ENCODE measurements at regions not wholly inside any gene's neighbourhood (a gene's known extent, or its start where the extent isn't known, plus 50 kb on each side); places are given as distances from the start of the nearest gene placed in this dataset.
"Not testable (repeated sequence)": the region's sequence is repeated elsewhere in the genome, so short reads cannot be mapped to it uniquely, and the experiment has no call there.

DNA sequence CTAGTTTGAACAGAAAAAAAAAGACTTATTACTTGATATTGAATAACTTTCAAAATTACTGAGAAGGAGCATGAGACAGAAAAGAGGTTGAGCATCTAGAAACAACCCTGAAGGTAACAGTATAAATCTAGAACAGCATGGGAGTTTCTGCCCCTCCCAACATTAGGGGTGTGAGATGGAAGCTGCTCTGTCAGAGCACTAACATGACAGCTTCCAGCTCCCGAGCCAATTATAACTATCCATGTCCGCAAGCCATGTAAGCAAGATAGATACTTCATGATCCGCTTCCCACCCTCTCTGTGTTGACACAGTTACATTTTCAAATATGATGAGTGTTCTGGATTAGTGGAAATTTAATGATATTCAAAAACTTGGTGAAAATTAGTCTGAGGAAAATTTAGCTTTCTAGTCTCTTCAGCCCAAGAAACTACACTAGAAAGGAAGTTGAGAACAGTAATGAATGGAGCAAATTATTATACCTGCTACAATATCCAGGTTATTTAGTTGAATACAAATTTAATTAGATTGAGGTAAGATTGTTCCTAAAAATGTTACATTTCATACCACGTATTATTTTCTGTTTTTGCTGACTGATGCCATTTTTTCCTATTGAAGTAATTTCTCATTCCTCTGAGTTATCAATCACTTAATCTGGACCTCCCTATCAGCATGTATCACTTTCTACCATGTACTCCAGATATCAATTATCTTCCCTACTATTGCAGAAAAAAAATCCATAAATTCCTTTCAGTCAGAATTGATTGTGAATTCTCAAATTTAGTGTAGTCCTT, 129.3 kb upstream of the SLIT2 start:
- no peak for DNase-seq

DNA sequence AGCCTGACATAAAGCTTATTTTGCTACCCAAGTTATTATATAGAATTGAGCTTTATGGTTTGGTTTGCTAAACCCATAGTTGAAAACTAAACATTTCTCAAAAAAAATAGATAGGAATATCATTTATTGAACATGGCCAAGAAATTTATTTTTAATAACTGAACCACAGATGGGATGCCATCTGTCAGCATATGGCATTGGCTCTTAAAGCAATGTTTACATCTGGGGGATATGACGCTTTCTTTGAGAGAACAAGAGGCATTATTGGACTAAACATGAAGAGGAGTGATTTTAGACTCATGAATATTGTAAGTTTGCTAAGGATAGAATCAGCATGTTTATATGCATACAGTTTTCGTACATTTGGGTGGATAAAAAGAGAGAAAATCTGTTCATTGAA, 132.6 kb upstream of the SLIT2 start:
- DNase-seq, result no peak

- no peak for DNase-seq
Observed at GRCh38 chr4:20109391-20109790, 142.3 kb upstream of the SLIT2 start.

DNA sequence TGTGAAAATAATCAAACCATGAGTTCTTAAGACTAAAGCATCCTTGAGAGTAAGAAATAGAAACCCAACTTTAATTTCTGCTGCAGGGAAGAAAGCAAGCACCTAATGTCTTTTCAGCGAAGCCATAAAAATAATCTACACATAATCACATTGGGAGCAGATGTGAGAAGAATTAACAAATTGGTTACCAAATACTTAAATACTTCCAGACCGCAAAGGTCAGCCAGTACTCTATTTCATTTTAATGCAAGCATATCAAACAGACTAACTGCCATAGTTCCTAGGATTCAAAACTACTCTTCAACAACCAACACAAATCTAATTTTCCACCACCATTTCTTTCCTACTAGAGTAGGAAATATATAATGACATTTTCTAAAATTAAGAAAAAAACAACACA, 144.8 kb upstream of the SLIT2 start:
- DNase-seq, result no peak

GRCh38 chr4:20101831-20102230, 149.9 kb upstream of the SLIT2 start:
- no peak for DNase-seq

DNA sequence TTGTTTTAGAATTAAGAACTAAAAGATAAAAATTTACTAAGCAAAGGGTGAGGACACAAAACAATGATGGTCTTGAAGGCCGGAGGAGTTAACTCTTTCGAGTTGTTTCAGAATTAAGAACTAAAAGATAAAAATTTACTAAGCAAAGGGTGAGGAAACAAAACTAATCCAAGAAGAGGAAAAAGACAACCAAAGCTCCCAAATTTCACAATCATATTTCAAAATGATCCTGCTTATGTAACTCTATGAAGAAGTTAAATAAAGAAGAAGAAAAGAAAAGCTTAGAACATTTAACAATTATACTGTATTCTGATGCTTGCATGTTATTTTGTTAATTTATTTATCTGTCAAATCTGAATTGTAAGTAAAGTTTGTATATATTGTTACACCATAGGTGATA, 154.8 kb upstream of the SLIT2 start:
- no peak for DNase-seq

- no peak for DNase-seq
Observed at GRCh38 chr4:20095805-20096541, 155.7 kb upstream of the SLIT2 start.

DNA sequence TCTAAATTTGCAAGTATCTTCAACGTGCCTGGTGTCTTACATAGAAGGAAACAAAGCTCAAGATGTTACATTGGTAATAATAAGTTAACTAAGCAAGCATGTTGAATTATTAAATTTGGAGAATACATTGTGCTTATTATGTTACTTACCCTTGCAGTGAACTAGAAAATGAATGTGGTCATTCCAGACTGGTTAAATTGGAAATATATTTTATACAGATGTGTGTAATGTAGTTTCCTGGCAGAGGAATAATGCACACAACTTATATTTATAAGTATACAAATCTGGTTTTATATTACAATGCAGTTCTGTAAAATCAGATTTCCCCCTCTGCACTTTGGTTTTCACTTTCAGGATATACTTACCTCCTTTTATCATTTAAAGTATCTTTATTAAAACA, 159.9 kb upstream of the SLIT2 start:
- no peak for DNase-seq

DNA sequence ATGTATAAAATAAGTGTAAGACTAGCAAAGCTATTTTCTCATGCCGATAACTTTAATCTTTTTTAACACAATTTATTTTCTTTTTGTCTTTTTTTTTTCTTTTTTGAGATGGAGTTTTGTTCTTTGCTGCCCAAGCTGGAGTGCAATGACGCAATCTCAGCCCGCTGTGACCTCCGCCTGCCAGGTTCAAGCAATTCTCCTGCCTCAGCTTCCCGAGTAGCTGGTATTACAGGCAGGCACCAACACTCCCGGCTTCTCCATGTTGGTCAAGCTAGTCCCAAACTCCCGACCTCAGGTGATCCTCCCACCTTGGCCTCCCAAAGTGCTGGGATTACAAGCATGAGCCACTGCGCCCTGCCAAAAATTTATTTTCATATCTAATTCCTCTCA, 164.2 kb upstream of the SLIT2 start:
- DNase-seq, result no peak

- no peak for DNase-seq
Observed at GRCh38 chr4:20086799-20087521, 164.7 kb upstream of the SLIT2 start.

- no peak for DNase-seq
Observed at GRCh38 chr4:20086067-20086798, 165.5 kb upstream of the SLIT2 start.

GRCh38 chr4:20085653-20086052, 166.1 kb upstream of the SLIT2 start:
- DNase-seq, result no peak

- DNase-seq, result no peak
Observed at GRCh38 chr4:20085156-20085555, 166.5 kb upstream of the SLIT2 start.

- no peak for DNase-seq
Observed at GRCh38 chr4:20084488-20084887, 167.2 kb upstream of the SLIT2 start.

- DNase-seq, result no peak
Observed at GRCh38 chr4:20078644-20079043, 173.1 kb upstream of the SLIT2 start.

DNA sequence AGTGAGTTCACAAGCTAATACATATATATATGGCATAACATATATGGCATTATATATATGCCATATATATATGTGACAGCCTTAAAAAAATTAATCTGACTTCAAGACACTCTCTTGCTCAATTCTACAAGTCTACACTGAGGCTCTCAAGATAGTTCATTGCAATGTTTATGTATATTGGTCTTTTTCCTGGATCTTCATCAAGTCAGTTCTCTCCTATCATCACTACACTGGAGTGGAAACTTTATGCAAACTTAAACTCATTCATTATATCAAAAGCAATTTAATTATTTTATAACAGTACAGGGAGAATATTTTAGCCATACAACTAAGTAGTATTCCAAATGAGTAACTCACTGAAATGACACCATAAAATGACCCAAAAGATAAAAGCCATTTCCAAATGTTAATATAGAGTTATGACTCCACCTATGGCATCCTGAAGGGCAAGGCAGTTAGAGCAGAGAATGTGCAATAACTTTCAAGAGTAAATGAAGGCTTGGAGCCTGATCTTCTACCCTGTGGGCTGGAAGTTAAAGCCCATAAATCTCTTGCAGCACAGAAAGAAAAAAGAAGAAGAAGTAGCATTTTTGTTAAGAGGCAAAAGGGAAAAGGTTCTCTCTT, 176.3 kb upstream of the SLIT2 start:
- no peak for DNase-seq

DNA sequence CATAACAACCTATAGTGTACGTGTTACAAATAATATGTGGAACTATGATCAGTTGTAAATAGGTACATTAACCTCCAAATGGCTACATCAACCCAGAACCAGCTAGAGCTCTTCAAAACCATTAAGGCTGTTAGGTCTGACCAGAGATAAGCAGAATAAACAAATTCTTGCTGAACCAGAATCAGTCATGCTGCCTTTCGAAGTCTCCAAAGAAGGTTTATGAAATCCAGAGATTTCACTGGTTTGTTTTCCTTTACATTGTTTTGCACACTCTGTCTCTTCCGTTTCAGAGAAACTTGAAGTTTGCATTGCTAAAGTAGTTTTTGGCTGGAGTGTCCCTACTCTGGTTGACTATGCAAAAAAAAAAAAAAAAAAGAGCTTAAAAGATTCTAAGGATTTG, 177.3 kb upstream of the SLIT2 start:
- DNase-seq, result no peak

- no peak for DNase-seq
Observed at GRCh38 chr4:20065952-20066351, 185.8 kb upstream of the SLIT2 start.

DNA sequence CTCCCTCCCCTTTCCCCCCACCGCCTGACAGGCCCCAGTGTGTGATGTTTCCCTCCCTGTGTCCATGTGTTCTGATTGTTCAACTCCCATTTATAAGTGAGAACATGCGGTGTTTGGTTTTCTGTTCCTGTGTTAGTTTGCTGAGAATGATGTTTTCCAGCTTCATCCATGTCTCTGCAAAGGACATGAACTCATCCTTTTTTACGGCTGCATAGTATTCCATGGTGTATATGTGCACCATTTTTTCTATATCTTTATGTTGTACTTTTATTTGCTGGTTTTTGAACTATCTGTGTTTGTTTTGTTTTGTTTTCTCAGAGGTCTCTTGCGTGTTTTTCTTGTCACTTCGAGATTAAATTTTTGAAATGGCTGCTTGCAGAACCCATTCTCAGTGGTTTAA, 188.8 kb upstream of the SLIT2 start:
- DNase-seq, result not testable (repeated sequence)

GRCh38 chr4:20062054-20062453, 189.7 kb upstream of the SLIT2 start:
- DNase-seq, result no peak

DNA sequence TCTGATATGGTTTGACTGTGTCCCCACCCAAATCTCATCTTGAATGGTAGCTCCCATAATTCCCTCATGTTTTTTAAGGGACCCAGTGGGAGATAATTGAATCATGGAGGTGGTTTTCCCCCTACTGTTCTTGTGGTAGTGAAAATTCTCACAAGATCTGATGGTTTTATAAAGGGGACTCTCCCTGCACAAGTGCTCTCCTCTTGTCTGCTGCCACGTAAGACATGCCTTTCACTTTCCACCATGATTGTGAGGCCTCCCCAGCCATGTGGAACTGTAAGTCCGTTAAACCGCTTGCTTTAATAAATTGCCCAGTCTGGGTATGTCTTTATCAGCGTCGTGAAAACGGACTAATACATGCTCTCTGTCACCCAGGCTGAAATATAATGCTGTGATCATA, 200.9 kb upstream of the SLIT2 start:
- DNase-seq, result no peak

DNA sequence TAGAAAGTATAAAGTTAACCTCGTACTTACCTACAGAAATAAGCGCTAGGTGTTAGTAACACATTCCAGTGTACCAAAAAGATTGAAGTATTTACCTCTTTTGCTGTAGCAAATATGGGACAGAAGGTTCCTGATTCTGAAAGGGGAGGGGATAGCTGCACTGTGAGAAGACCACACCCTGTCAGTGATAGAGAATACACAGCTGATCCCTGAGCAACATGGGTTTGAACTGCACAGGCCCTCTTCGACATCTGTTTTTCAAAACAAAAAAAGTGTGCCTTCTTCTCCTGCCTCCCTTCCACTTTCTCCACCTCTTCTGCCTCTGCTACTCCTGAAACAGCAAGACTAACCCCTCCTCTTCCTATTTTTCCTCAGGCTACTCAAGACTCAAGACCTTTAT, 201.8 kb upstream of the SLIT2 start:
- no peak for DNase-seq

Data from stimulated activated CD4-positive, alpha-beta T cell treated with anti-CD3 and anti-CD28 coated beads, Interleukin-2, amount 100 ng/mL, for 48 hours (primary cell).